ENCODE measurements at regions not wholly inside any gene's neighbourhood (a gene's known extent, or its start where the extent isn't known, plus 50 kb on each side); places are given as distances from the start of the nearest gene placed in this dataset.

DNA sequence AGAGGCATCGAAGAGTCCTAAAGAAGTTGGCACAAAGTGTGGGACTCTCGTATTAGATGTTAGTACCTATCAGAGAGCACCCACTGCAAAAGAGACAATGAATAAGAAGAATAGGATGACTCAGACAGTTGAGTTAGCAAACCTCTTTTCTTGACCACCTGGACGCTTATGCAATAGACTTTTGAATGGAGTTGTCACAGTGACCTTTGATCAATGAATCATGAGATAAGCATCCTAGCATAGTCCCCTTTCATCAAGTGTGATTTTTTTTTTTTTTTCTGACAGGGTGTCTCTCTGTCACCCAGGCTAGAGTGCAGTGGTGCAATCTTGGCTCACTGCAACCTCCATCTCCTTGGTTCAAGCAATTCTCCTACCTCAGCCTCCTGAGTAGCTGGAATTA, 1417.9 kb upstream of the GOT2 start (continued):
- TF ChIP-seq, protein P1, sequence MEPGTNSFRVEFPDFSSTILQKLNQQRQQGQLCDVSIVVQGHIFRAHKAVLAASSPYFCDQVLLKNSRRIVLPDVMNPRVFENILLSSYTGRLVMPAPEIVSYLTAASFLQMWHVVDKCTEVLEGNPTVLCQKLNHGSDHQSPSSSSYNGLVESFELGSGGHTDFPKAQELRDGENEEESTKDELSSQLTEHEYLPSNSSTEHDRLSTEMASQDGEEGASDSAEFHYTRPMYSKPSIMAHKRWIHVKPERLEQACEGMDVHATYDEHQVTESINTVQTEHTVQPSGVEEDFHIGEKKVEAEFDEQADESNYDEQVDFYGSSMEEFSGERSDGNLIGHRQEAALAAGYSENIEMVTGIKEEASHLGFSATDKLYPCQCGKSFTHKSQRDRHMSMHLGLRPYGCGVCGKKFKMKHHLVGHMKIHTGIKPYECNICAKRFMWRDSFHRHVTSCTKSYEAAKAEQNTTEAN (CRISPR knock-in tag; conservative IDR thresholded peaks at IDR 0.05) = no peak
- TF ChIP-seq ZNF572 (CRISPR knock-in tag; IDR thresholded peaks at IDR 0.05) (no peak), HMG20A (CRISPR knock-in tag; IDR thresholded peaks at IDR 0.05; ENCODE audit: borderline replicate concordance) (no peak), CEBPG (CRISPR knock-in tag; IDR thresholded peaks at IDR 0.05) (peak; percentile 51), ARNT2 (CRISPR knock-in tag; IDR thresholded peaks at IDR 0.05; ENCODE audit: low read depth) (no peak), IRF2 (CRISPR knock-in tag; IDR thresholded peaks at IDR 0.05) (no peak), CEBPB (IDR thresholded peaks at IDR 0.05; ENCODE audit: borderline replicate concordance, low read depth, low read length) (peak; percentile 75; the same call in 1 of the 2 replicates), RXRA (CRISPR knock-in tag; IDR thresholded peaks at IDR 0.05) (no peak), GZF1 (CRISPR knock-in tag; IDR thresholded peaks at IDR 0.05) (no peak), ZNF598 (CRISPR knock-in tag; IDR thresholded peaks at IDR 0.05; ENCODE audit: borderline replicate concordance) (no peak), ZNF782 (CRISPR knock-in tag; IDR thresholded peaks at IDR 0.05; ENCODE audit: borderline replicate concordance) (no peak), ZNF180 (CRISPR knock-in tag; IDR thresholded peaks at IDR 0.05; ENCODE audit: borderline replicate concordance, low read depth) (no peak), HIVEP1 (CRISPR knock-in tag; IDR thresholded peaks at IDR 0.05) (no peak), HNRNPK (IDR thresholded peaks at IDR 0.05; ENCODE audit: low read depth, low read length, poor library complexity, severe bottlenecking) (no peak), ONECUT2 (CRISPR knock-in tag; IDR thresholded peaks at IDR 0.05) (no peak), ZNF138 (CRISPR knock-in tag; IDR thresholded peaks at IDR 0.05; ENCODE audit: low read depth) (no peak), XRCC5 (optimal IDR thresholded peaks at IDR 0.05; ENCODE audit: low read length) (no peak), ZNF552 (CRISPR knock-in tag; IDR thresholded peaks at IDR 0.05; ENCODE audit: borderline replicate concordance) (no peak), JUNB (CRISPR knock-in tag; IDR thresholded peaks at IDR 0.05; ENCODE audit: borderline replicate concordance) (peak; percentile 74; the same call in 1 of the 2 replicates), PRPF4 (IDR thresholded peaks at IDR 0.05; ENCODE audit: low read depth, low read length, poor library complexity, severe bottlenecking) (no peak), HOXA7 (CRISPR knock-in tag; IDR thresholded peaks at IDR 0.05) (no peak), ZNF17 (CRISPR knock-in tag; IDR thresholded peaks at IDR 0.05) (no peak)
- TF ChIP-seq, protein P2, sequence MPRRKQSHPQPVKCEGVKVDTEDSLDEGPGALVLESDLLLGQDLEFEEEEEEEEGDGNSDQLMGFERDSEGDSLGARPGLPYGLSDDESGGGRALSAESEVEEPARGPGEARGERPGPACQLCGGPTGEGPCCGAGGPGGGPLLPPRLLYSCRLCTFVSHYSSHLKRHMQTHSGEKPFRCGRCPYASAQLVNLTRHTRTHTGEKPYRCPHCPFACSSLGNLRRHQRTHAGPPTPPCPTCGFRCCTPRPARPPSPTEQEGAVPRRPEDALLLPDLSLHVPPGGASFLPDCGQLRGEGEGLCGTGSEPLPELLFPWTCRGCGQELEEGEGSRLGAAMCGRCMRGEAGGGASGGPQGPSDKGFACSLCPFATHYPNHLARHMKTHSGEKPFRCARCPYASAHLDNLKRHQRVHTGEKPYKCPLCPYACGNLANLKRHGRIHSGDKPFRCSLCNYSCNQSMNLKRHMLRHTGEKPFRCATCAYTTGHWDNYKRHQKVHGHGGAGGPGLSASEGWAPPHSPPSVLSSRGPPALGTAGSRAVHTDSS (CRISPR knock-in tag; conservative IDR thresholded peaks at IDR 0.05) = no peak
- TF ChIP-seq, protein P3, sequence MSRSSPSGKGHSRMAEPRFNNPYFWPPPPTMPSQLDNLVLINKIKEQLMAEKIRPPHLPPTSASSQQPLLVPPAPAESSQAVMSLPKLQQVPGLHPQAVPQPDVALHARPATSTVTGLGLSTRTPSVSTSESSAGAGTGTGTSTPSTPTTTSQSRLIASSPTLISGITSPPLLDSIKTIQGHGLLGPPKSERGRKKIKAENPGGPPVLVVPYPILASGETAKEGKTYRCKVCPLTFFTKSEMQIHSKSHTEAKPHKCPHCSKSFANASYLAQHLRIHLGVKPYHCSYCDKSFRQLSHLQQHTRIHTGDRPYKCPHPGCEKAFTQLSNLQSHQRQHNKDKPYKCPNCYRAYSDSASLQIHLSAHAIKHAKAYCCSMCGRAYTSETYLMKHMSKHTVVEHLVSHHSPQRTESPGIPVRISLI (CRISPR knock-in tag; IDR thresholded peaks at IDR 0.05; ENCODE audit: borderline replicate concordance) = peak; percentile 58
- TF ChIP-seq, protein P4, sequence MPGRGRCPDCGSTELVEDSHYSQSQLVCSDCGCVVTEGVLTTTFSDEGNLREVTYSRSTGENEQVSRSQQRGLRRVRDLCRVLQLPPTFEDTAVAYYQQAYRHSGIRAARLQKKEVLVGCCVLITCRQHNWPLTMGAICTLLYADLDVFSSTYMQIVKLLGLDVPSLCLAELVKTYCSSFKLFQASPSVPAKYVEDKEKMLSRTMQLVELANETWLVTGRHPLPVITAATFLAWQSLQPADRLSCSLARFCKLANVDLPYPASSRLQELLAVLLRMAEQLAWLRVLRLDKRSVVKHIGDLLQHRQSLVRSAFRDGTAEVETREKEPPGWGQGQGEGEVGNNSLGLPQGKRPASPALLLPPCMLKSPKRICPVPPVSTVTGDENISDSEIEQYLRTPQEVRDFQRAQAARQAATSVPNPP (CRISPR knock-in tag; IDR thresholded peaks at IDR 0.05) = no peak

Data from HepG2 (cell line).